H9 (cell line): ENCODE measurements at regions not wholly inside any gene's neighbourhood (a gene's known extent, or its start where the extent isn't known, plus 50 kb on each side); places are given as distances from the start of the nearest gene placed in this dataset.

Experiments used
- DNase-seq: peaks from one replicate; pipeline ENCODE4 v3.0.0-alpha.2; 2017
- H2AFZ ChIP-seq: one replicate; pipeline ENCODE4 v1.6.1; 2013; ENCODE audit warnings: mild to moderate bottlenecking, low read length, control low read depth, moderate library complexity
- H2AK5ac ChIP-seq: 2 replicates; pipeline ENCODE4 v1.6.1; 2013; ENCODE audit warnings: low read length, control low read depth, mixed read lengths; ENCODE audit not compliant: insufficient read length
- H2BK120ac ChIP-seq: one replicate; pipeline ENCODE4 v1.6.1; 2013; ENCODE audit warnings: low read depth, mild to moderate bottlenecking, low read length, control low read depth, inconsistent platforms; ENCODE audit not compliant: poor library complexity, severe bottlenecking
- H2BK12ac ChIP-seq: 2 replicates; pipeline ENCODE4 v1.6.1; 2013; ENCODE audit warnings: low read length, control low read depth, mixed read lengths, low read depth; ENCODE audit not compliant: insufficient read length
- H2BK15ac ChIP-seq: 2 replicates; pipeline ENCODE4 v1.6.1; 2013; ENCODE audit warnings: low read depth, low read length, control low read depth
- H2BK20ac ChIP-seq: one replicate; pipeline ENCODE4 v1.6.1; 2013; ENCODE audit warnings: low read depth, mild to moderate bottlenecking, low read length, control low read depth, inconsistent platforms; ENCODE audit not compliant: poor library complexity, severe bottlenecking
- H2BK5ac ChIP-seq: 2 replicates; pipeline ENCODE4 v1.6.1; 2013; ENCODE audit warnings: low read length, control low read depth, mixed read lengths; ENCODE audit not compliant: insufficient read length
- H3K14ac ChIP-seq: 2 replicates; pipeline ENCODE4 v1.6.1; 2013; ENCODE audit warnings: low read length, control low read depth; ENCODE audit not compliant: insufficient read depth
- H3K18ac ChIP-seq: 2 replicates; pipeline ENCODE4 v1.6.1; 2013; ENCODE audit warnings: low read depth, mild to moderate bottlenecking, mixed read lengths, low read length, control low read depth; ENCODE audit not compliant: insufficient read length
- H3K23ac ChIP-seq: 2 replicates; pipeline ENCODE4 v1.6.1; 2013; ENCODE audit warnings: low read length, control low read depth, mixed read lengths, low read depth; ENCODE audit not compliant: insufficient read length
- H3K23me2 ChIP-seq: 2 replicates; pipeline ENCODE4 v1.6.1; 2013; ENCODE audit warnings: low read depth, mild to moderate bottlenecking, mixed read lengths, low read length, control low read depth; ENCODE audit not compliant: insufficient read length, poor library complexity, severe bottlenecking
- H3K27ac ChIP-seq: 2 replicates; pipeline ENCODE4 v1.5.1; 2013; ENCODE audit warnings: low read length, control low read depth, mixed read lengths, low read depth; ENCODE audit not compliant: insufficient read length
- H3K27me3 ChIP-seq: 2 replicates; pipeline ENCODE4 v1.6.1; 2013; ENCODE audit warnings: low read length, control low read depth, inconsistent platforms; ENCODE audit not compliant: insufficient read depth
- H3K4ac ChIP-seq: 2 replicates; pipeline ENCODE4 v1.6.1; 2013; ENCODE audit warnings: low read depth, mild to moderate bottlenecking, control low read depth, inconsistent platforms, low read length, moderate library complexity
- H3K4me1 ChIP-seq: 2 replicates; pipeline ENCODE4 v1.6.1; 2013; ENCODE audit warnings: low read length, control low read depth, inconsistent platforms; ENCODE audit not compliant: insufficient read depth
- H3K4me2 ChIP-seq: 2 replicates; pipeline ENCODE4 v1.6.1; 2013; ENCODE audit warnings: low read length, control low read depth, mixed read lengths; ENCODE audit not compliant: insufficient read length, insufficient read depth
- H3K56ac ChIP-seq: 2 replicates; pipeline ENCODE4 v1.6.1; 2013; ENCODE audit warnings: low read depth, mild to moderate bottlenecking, mixed read lengths, low read length, control low read depth; ENCODE audit not compliant: insufficient read length
- H3K79me1 ChIP-seq: 2 replicates; pipeline ENCODE4 v1.6.1; 2013; ENCODE audit warnings: low read depth, mild to moderate bottlenecking, moderate library complexity, low read length, control low read depth, inconsistent platforms; ENCODE audit not compliant: insufficient read depth, poor library complexity, severe bottlenecking
- H3K79me2 ChIP-seq: 2 replicates; pipeline ENCODE4 v1.6.1; 2013; ENCODE audit warnings: low read length, control low read depth, inconsistent platforms; ENCODE audit not compliant: insufficient read depth
- H3K9ac ChIP-seq: 2 replicates; pipeline ENCODE4 v1.6.1; 2013; ENCODE audit warnings: low read length, control low read depth, mixed read lengths; ENCODE audit not compliant: insufficient read length; ENCODE audit errors: extremely low read depth
- H3K9me3 ChIP-seq: one replicate; pipeline ENCODE4 v1.6.1; 2013; ENCODE audit warnings: low read depth, low read length, inconsistent platforms; ENCODE audit not compliant: control insufficient read depth
- H3T11ph ChIP-seq: one replicate; pipeline ENCODE4 v1.6.1; 2013; ENCODE audit warnings: mild to moderate bottlenecking, low read length, control low read depth, inconsistent platforms
- H4K20me1 ChIP-seq: one replicate; pipeline ENCODE4 v1.6.1; 2013; ENCODE audit not compliant: control insufficient read depth, insufficient read length, insufficient read depth
- H4K5ac ChIP-seq: 2 replicates; pipeline ENCODE4 v1.6.1; 2013; ENCODE audit warnings: low read depth, mild to moderate bottlenecking, mixed read lengths, low read length, control low read depth; ENCODE audit not compliant: insufficient read length
- H4K8ac ChIP-seq: replicated peaks from 2 replicates; pipeline ENCODE4 v1.6.1; 2013; ENCODE audit warnings: low read length, control low read depth, mixed read lengths, low read depth; ENCODE audit not compliant: insufficient read length
- H4K91ac ChIP-seq: 2 replicates; pipeline ENCODE4 v1.6.1; 2013; ENCODE audit warnings: low read depth, mild to moderate bottlenecking, moderate library complexity, mixed read lengths, low read length, control low read depth; ENCODE audit not compliant: insufficient read length
- H3K27ac Mint-ChIP-seq, 3 experiments: 2 replicates in 2 of 3; 3 replicates in 1 of 3; pipeline ENCODE4 v1.8.0; 2020 to 2021; ENCODE audit warnings: mixed read lengths in 3 of 3, mild to moderate bottlenecking in 1 of 3, moderate library complexity in 1 of 3
- H3K27me3 Mint-ChIP-seq: 2 replicates; pipeline ENCODE4 v1.8.0; 2021; ENCODE audit warnings: low read depth, mild to moderate bottlenecking, moderate library complexity, mixed read lengths
- H3K36me3 Mint-ChIP-seq, 3 experiments: 2 replicates in 2 of 3; 3 replicates in 1 of 3; pipeline ENCODE4 v1.8.0; 2020 to 2021; ENCODE audit warnings: low read depth in 3 of 3, mixed read lengths in 3 of 3; ENCODE audit not compliant: insufficient read depth in 1 of 3
- H3K4me1 Mint-ChIP-seq, 2 experiments: 2 replicates each; pipeline ENCODE4 v1.8.0; 2020; ENCODE audit warnings: mixed read lengths in 2 of 2
- H3K4me3 Mint-ChIP-seq, 2 experiments: 2 replicates in 1 of 2; 3 replicates in 1 of 2; pipeline ENCODE4 v1.8.0; 2020 to 2021; ENCODE audit warnings: mild to moderate bottlenecking in 2 of 2, mixed read lengths in 2 of 2, moderate library complexity in 1 of 2
- H3K9me3 Mint-ChIP-seq, 2 experiments: 2 replicates in 1 of 2; 3 replicates in 1 of 2; pipeline ENCODE4 v1.8.0; 2020; ENCODE audit warnings: mild to moderate bottlenecking in 2 of 2, mixed read lengths in 2 of 2, moderate library complexity in 1 of 2
- WGBS: extraction: QIAGEN DNeasy Blood & Tissue Kit; methylation state at CpG from one replicate; pipeline ENCODE4 v1.1.7; 2013; ENCODE audit warnings: missing lambda C conversion rate, low lambda C conversion rate, mixed read lengths; ENCODE audit not compliant: insufficient read length; ENCODE audit errors: extremely low coverage; 5-methylcytosine and 5-hydroxymethylcytosine counted together
- TF ChIP-seq, protein P1 (sequence below): fragments of 200-600 bp; sonication (generic); conservative IDR thresholded peaks from 3 replicates; pipeline ENCODE4 v1.8.0; 2021; ENCODE audit warnings: antibody characterized with exemption, mild to moderate bottlenecking

DNA sequence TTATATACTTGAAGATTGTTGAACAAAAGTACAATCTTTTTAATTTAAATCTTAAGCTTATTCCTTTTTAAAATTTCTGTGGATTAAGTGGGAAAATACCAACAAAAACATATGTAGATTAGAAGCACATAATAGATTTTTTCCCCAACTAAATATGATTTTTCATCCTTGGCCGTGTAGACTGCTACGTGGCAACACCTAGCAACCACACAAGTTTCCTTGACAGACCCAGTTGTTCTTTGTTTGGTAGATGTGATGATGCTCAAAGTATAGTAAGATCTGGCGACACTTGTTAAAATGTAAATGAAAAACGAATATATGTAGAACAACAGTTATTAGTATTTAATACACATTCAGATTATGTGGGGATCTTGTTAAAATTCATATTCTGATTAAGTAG lies 271.0 kb upstream of the ROBO2 start:
- no peak overlapping the region for H3K14ac ChIP-seq
- H3K4me3 Mint-ChIP-seq = no peak overlapping the region
- H4K5ac ChIP-seq = no peak overlapping the region
- no peak overlapping the region for H2BK15ac ChIP-seq
- H3K18ac ChIP-seq = no peak overlapping the region
- no peak overlapping the region for H3K56ac ChIP-seq
- H3K9me3 Mint-ChIP-seq = no peaks in the 10 kb centered on the region
- H3K27me3 ChIP-seq = no peaks in the 10 kb centered on the region
- no peak for DNase-seq
- H4K20me1 ChIP-seq = no peaks in the 10 kb centered on the region
- no peak overlapping the region for H3K4ac ChIP-seq
- no peak overlapping the region for H2AFZ ChIP-seq
- H2BK12ac ChIP-seq = no peak overlapping the region
- H3K23ac ChIP-seq = no peak overlapping the region
- H3K27ac Mint-ChIP-seq = no peak overlapping the region
- WGBS = no CpG with 5 or more reads among the region's 4 CpGs
- no peaks in the 10 kb centered on the region for H3K23me2 ChIP-seq
- no peaks in the 10 kb centered on the region for H3K27me3 Mint-ChIP-seq
- no peak overlapping the region for H4K8ac ChIP-seq
- no peaks in the 10 kb centered on the region for H3K9me3 ChIP-seq
- no peaks in the 10 kb centered on the region for H3K79me2 ChIP-seq
- no peaks in the 10 kb centered on the region for H3K79me1 ChIP-seq
- H2AK5ac ChIP-seq = no peak overlapping the region
- no peaks in the 10 kb centered on the region for H3K4me1 ChIP-seq
- TF ChIP-seq, protein P1, sequence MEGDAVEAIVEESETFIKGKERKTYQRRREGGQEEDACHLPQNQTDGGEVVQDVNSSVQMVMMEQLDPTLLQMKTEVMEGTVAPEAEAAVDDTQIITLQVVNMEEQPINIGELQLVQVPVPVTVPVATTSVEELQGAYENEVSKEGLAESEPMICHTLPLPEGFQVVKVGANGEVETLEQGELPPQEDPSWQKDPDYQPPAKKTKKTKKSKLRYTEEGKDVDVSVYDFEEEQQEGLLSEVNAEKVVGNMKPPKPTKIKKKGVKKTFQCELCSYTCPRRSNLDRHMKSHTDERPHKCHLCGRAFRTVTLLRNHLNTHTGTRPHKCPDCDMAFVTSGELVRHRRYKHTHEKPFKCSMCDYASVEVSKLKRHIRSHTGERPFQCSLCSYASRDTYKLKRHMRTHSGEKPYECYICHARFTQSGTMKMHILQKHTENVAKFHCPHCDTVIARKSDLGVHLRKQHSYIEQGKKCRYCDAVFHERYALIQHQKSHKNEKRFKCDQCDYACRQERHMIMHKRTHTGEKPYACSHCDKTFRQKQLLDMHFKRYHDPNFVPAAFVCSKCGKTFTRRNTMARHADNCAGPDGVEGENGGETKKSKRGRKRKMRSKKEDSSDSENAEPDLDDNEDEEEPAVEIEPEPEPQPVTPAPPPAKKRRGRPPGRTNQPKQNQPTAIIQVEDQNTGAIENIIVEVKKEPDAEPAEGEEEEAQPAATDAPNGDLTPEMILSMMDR = no peak
- no peak overlapping the region for H2BK20ac ChIP-seq
- no peaks in the 10 kb centered on the region for H3K4me1 Mint-ChIP-seq
- H2BK120ac ChIP-seq = no peak overlapping the region
- H4K91ac ChIP-seq = no peak overlapping the region
- H3K36me3 Mint-ChIP-seq = no peaks in the 10 kb centered on the region
- H2BK5ac ChIP-seq = no peak overlapping the region
- no peak overlapping the region for H3K9ac ChIP-seq
- H3K4me2 ChIP-seq = no peak overlapping the region
- H3K27ac ChIP-seq = no peak overlapping the region
- H3T11ph ChIP-seq = no peak overlapping the region
